ENCODE measurements at regions not wholly inside any gene's neighbourhood (a gene's known extent, or its start where the extent isn't known, plus 50 kb on each side); places are given as distances from the start of the nearest gene placed in this dataset.
"Not testable (repeated sequence)": the region's sequence is repeated elsewhere in the genome, so short reads cannot be mapped to it uniquely, and the experiment has no call there.

DNA sequence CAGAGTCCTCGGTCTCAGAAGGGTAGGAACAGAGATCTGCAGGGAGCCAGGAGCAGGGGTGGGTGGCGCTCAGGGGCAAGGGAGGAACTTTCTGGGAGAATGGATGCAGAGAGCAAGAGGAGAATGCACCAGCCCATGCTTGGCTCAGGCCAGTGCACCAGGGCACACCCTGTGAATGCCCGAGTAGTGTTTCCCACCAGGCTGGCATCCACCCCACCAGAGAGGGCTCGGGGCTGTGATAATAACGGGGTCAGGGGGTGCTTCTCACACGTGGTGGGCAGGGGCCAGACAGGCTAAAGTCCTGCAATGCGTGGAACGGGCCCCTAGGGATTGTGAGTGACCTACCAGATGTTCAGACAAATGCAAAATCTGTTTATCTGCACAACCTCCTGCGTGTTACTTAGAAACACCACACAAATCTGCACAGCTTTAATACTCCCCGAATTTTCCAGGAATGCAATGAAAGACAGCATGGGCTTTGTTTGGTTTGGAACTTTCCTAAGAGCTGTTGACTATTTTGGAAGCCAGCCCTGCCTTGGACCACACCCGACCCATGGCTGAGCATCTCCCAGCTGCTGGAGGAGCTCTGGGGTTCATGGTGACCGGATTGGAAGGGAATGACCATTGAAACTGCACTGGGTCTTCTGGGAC, 368.3 kb downstream of the SHANK2 start:
- no peak for DNase-seq

DNA sequence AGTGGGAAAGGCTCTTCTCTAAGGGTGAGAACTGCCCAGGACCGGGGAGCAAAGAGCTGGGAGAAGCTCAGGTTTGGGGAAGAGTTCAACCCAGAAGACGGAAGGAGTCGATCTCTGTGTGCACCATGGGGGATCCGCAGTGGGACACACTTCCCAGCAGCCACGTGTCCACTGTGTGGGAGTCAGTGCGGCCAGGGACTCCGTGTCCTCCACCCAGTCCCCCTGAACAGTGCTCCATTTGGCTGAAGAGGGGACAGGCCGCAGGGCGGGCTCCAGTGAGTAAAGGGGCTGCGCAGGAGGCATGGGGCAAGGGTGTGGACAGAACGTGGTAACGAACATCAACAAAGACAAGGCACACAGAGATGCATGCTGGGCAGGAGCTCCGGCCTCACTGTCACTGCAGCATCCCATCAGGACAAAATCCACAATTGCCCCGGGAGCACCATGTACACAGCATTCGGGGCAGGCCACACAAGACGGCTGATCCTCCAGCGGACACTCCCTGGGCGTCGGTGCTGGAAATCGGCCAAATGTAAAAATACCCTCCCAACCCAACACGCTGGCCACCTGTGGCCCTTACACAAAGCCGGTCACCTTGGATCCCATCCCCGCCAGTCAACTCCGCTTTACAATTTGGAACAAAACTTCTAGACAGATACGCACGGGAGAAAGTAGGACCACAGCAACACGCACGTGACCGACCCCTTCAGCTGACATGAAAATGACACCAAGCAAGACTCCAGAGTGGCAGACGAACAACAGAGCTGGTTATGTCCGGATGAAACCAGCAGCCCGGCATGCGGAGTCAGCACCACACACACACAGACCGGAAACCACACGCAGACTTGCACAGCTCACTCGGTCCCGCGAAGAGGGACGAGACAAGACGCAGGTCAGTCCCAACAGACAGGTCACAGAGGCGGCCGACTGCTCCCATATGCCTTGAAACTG, 366.8 kb downstream of the SHANK2 start:
- no peak for DNase-seq

DNA sequence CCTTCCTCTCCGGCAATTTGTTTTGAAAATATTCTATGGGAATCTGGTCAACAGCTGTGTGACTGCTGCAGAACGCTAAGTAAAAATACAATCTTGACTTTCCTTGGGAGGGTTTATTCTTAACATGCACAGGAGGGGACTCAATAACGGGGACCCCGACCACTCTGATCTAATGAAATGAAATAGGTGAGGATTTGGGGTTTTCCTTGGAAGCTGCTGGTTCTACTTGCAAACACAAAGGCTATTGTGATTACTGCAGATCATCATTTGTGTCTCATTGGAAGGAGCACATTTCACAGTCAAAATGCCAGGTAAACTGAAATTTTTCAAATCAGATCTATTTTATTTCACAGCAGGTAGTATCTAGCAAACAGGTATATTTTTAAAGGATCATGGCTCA, 366.1 kb downstream of the SHANK2 start:
- DNase-seq: no peak

DNA sequence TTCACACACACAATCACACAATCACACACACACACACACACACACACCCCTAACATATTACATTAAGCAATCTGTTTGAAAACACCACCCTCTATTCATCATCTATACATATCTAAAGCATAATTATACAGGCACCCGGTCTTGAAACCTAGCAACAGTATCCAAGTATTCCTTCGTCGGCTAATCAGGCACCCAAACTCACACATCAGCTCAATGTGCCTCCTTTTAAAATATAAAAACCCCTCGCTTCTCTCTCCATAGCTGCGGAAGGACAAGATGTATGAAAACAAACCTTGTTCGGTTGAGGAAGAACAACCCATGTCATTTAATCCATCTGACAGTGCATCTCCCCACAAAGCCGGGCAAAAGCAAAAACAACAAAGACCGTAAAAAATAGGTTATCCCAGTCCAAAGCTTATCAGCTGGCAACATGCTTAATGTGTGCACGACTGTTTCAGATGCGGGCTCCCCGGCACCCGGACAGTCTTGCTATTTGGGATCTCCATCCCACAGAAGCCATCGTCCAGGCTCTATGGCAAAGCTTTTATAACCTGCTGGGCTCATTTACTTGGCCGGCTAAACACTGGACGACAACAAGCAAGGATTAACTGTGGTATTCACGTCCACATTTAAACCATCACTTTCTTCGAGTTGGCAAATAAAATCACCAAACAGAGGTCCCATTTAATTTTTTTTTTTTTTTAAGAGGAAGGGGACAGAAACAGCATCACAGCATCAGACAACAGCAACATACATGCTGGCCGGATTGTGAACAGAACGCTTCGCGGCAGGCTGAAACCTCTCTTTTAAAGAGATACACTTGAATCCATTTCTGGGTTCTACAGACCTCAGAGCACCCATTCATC, 365.5 kb downstream of the SHANK2 start:
- DNase-seq: no peak

DNA sequence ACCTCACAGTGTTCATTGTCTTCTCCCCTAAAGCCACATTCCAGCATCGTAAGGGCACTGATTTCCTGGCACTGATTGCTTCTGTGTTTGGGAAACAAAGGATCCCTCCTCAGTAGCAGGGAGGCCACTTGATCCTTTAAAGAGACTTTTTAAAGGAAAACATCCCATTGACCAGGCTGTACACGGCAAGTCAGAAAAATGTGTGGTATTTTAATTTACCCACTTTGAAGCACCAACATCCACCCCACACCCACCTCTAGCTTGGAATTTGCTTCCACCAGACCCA, 364.9 kb downstream of the SHANK2 start:
- no peak for DNase-seq

DNA sequence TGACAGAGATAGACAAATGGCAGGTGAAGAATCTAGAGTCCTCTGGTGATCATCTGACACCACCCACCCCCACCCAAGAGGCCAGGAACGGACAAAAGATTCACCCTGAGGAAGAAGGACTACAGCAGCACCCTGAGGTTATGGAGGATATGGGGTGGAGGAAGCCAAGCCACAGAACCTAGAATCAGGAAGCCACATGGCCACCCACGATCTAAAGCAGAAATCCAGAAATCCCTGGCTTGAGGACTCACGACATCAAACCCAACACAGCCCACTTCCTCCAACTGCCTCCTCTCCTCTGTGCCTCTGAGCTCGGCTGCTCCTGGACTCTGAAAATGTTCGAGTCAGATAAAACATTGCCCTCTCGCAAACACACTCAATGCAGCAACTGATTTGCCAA, 364.3 kb downstream of the SHANK2 start:
- DNase-seq: no peak

DNA sequence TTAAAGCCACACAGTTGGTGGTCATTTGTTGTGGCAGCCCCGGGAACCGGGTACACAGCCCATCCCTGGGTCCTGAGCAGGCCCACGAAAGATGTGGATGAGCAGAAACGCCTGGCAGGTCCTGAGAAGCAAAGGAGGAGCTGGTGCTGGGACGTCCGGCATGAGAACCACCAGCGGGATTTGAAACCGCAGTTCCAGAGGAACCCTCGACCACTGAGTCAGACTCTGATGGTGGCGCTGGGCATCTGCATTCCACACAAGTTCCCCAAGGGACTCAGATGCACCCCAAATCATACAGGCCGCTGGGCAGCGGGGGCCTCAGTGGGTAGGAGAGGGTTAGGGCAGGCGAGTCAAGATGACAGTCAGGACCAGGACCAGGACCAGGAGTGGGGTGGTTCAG, 363.0 kb downstream of the SHANK2 start:
- no peak for DNase-seq

DNA sequence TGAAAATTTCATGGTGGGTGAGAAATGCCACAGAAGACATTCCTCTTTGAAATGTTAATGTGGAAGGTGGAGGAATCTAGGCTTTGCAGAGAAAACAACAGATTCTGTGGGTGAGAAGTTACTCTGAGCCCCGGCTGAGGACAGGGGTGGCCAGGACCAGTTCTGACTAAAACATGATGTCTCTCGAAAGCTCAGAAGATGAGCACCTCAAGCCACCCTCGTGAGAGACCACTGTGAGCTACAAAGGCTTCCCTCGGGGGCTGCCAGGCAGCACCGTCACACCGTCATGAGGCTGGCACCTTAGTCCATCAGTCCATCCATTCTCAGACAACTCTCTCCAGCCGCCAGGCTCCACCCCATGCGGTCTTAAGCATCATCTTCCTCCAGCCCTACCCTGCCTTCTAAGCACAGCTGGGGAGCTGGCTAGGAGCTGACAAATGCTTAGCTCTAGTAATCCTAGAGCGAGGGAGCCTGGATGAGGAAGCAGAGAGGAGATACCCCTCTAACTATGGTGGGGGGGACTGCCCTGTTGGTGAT, 360.5 kb downstream of the SHANK2 start:
- DNase-seq: no peak

DNA sequence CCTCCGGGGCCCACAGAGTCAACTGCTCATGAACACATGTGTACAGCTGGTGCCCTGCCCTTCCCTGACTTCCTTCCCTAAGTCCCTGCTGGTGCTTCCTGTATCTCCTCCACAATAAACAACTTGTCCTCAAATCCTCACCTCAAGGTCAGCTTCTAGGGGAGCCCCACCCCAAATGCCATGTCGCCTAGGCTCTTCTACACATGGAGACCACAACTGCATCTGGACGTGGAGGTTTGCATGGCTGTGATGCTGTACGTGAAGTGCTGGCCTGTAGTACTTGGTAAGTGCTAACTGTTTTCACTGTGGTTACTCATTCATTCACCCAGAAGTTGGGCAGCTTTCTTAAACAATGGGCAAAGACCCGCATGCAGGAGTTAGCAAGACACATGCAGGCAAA, 359.5 kb downstream of the SHANK2 start:
- DNase-seq: no peak

DNA sequence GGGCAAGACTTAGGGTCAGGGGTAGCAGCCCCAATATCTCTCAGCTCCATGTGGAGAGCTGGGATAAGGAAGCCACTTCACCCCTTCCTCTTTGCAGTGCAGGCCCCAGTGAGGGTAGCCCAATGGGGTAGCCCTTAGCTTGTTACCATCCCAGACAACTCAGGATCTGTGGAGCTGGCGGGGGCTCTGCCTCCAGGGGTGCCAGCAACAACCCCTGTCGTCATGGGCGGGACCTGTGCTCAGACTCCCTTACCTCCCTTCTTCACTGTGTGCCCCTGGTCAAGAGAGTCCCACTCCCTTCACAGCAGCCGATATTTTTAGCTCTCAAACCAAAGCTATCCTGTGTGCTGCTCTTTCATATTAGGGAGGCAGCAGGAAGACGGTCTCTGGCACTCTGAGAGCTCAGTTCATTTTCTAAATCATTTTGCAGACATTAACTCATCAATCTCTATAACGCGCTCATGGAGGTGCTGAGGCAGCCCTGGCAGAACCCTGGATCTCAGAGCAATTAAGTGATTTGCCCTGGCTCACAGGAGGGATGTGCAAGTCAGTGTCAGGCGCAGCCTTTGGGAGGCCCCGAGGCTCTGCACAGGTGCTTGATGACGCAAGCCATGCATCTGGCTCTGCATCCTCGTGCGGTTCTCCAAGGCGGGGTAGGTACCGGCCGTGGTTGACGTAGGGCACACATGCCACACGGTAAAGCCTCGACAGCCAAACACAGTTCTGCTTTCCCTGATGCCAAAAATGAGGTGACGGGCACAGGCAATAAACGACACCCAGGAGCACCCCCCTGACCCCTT, 357.6 kb downstream of the SHANK2 start:
- DNase-seq: no peak

DNA sequence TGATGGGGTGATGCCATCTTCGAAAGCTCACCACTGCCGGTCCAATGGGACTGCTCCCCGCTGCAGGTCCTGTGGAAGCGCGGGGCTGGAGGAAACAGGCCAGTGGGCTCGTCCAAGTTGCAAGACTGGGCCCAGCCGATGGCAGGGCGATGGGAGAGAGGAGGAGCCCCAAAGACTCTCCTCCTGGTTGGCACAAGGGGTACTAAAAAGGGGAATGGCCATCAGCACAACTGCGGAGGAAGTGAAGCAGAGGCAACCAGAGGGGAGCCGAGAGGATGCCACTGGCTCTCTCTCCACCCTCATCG, 357.1 kb downstream of the SHANK2 start:
- no peak for DNase-seq

DNA sequence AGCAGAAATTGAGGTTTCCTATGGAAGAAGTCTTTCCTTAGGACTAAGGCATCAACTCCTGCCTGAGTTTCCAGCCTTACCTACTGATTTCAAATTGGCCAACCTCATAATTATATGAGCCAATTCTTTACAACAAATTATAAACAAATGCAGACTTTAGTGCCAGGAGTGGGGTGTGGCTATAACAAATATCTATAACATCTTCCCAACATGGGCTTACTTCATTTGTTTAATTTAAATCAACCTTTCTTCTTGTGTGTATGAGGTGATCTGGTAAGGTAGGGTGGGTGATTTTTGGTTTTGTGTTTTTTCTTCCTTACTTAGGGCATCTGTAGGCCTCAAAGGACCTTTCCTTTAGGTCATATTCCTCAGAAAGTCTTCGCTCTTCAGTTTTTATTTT, 354.9 kb downstream of the SHANK2 start:
- no peak for DNase-seq

DNA sequence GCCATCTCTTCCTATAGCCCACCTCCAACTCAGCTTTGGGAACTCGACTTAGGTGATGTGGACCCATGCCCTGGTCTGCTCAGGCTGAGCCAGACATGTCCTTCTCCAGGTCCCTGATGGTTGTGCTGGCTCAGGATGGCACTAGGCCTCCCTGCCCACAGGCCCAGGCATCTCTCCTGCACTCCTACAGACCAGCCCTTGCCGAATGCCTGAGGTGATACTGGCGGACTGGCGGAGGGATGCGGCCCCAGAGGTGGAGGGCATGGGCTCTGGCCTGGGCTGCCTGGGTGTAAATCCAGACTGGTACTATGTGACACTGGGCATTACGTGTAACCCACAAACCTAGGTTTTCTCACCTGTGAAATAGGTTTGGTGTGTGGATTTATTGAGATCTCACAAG, 352.8 kb downstream of the SHANK2 start:
- no peak for DNase-seq

DNA sequence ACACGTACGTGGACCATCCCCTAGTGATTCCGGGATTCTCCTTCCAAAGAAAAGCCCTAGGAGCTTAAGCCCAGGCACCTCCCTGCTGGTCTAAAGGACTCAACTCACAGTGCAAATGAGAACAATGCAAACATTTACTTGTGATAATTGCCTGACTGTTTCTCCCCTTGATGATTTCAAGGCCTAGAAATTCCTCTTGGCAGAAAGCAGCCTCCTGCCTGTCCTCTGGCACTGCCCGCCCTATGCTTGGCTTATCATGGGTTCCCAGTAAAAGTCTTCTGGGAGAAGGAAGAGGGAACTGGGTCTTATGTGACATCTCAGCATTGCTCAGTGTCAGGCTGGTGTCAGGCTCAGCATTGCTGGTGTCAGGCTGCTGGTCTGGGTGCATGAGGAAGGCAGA, 351.8 kb downstream of the SHANK2 start:
- DNase-seq: no peak

DNA sequence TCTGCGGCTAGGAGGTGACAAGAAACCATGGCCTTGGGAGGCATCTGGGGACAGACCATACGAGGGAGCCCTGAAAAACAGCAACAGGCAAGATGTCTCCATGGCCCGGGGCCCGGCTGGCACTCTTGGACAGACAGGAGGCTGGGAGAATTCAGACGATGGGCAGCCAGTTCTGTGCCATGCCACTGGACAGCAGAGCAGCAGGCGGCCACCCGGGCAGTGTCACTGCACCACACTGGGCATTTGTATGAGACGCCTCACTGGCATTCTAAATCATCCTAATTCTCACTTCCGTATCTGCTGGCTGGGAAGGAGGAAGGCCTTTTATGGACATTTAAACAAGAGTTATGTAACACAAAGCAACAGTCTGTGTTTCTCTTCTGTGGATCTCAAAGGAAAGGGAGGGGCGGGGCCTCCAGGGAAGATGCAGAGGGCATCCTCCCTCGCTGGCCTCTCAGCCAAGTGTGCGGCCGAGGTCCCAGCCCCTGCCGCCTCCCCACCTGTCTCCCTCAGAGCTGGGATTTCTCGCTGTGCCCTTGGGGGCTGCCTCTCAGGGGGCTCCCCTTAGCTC, 350.3 kb downstream of the SHANK2 start:
- DNase-seq: no peak

DNA sequence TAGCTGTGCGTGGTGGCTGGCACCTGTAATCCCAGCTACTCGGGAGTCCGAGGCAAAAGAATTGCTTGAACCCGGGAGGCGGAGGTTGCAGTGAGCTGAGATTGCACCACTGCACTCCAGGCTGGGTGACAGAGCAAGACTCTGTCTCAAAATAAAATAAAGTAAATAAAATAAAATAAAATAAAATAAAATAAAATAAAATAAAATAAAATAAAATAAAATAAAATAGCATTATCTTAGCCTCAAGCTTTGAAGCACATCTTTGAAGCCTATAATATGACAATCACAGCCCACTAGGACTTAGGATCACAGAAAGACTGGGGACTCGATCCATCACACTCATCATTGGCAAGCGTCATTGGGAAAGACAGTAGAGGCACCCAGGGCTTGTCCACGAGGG, 349.1 kb downstream of the SHANK2 start:
- DNase-seq: not testable (repeated sequence)

DNA sequence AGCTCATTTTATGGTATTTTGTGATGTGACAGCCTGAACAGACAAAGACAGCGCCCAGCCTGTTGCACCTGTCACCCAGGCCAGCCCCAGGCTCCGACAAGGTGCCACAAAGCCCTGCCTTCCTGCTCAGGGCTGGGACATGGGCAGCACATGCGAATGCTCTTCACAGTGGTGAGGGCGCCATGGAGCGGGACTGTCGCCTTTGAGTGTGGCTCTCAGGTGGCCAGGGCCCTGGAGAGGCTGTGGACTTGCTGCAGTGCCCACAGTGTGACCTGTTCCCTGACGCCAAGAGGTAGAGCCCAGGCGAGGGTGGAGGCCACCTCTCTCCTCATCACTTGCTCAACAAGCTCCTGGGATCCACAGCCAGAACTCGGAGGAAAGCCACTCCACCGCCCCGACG, 346.3 kb downstream of the SHANK2 start:
- DNase-seq: no peak

DNA sequence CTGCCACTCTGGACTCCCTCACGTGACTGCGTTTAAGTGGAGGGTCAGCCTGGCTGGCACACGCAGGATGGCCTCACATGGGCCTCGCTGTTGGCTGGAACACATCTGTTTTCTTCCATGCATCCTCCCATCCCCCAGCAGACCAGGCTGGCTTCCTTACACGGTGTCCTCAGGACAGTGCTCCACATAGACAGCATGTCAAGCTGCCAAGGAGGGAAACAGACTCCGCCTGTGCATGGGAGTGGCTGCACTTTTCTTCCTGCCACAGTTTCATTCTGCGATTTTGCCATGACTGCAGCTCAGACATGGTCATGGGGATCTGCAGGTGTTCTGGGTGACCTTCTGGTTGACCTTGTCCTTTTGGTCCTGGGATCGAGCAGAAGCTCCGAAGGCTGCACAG, 344.2 kb downstream of the SHANK2 start:
- no peak for DNase-seq

DNA sequence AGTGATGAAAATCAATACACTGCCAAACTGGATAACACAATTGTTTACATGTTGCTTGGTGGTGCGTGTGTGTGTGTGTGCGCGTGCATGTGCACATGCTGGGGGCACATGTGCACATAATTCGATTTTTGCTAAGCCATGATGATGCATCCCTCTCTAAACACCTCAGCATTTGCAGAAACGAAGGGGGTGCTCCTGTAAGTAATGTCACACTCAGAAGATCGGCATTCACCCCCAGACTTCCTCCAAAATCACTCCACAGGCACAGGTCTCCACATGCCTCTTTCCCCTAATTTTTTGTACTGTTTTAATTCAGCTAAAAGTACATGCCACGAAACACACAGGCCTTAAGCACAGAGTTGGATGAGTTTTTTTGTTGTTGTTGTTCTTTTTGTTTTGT, 341.5 kb downstream of the SHANK2 start:
- DNase-seq: no peak

DNA sequence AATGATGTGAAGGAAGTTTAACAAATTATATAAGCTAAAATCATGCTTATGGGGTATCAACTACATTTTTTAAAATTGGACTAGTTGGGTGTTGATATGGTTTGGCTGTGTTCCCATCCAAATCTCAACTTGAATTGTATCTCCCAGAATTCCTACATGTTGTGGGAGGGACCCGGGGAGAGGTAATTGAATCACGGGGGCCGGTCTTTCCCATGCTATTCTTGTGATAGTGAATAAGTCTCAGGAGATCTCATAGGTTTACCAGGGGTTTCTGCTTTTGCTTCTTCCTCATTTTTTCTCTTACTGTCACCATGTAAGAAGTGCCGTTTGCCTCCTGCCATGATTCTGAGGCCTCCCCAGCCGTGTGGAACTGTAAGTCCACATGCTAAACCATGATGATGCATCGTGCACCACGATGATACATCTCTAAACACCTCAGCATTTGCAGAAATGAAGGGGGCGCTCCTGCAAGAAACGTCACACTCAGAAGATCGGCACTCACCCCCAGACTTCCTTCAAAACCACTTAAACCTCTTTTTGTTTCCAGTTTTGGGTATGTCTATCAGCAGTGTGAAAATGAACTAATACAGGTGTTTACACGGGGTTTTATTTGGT, 340.0 kb downstream of the SHANK2 start:
- peak; percentile 43 for DNase-seq

DNA sequence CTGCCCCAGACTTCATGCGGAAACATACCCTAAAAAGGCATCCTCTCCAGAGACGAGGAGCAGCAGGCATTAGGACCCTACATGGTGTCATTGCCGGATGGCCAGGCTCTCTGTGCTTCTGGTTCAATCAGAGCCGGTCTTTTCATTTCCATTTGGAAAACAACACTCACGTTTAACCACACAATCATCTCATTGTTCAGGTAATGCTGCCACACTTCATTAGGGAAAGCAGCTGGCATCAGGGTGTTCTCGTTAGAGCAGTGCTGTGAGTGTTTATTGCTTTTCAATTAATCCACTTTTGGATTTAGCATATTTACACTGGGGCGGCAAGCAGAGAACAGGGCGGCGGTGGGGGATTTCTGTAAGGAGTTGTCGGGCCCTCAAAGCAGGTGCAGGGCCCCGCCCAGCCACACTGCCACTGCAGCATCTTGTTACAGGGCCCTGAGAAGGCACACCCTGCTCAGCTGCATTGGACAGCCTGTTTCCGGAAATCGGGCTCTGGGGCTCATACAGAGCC, 338.6 kb downstream of the SHANK2 start:
- DNase-seq: peak; percentile 94

DNA sequence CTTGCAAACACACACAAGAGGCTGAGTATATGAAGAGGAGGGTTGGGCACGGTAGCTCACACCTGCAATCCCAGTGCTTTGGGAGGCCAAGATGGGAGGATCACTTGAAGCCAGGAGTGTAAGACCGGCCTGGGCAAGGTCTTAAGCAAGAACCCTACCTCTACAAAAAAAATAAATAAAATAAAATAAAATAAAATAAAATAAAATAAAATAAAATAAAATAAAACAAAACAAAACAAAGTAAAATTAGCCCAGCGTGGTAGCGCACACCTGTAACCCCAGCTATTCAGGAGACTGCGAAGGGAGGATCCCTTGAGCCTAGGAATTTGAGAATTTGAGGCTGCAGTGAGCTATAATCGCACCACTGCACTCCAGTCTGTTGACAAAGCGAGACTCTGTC, 337.9 kb downstream of the SHANK2 start:
- DNase-seq: no peak

All from NCI-H1092 treated with DMSO at 0.1 percent for 48 hours (cell line).